PC-3 (cell line): ENCODE measurements at regions not wholly inside any gene's neighbourhood (a gene's known extent, or its start where the extent isn't known, plus 50 kb on each side); places are given as distances from the start of the nearest gene placed in this dataset.

Source experiments
- ATAC-seq: fragments of 200-7000 bp; cut with Tn5 transposase; 2 replicates; pipeline ENCODE4 v1.9.1; 2020; ENCODE audit warnings: mild to moderate bottlenecking, moderate library complexity
- BruUV-seq: library from RNA; stranded (reverse); fragments of 400-500 nt; replicated peaks from 2 replicates; lab custom pipeline; 2021; lab: Mats Ljungman, UMichigan
- CTCF ChIA-PET: fragments of 300-600 bp; sonication (Branson Sonifier 250); formaldehyde crosslinking; loops from one replicate; lab custom pipeline; 2022; ENCODE audit warnings: antibody characterized with exemption; lab: Charles Lee
- POLR2A ChIA-PET: fragments of 300-600 bp; sonication (Branson Sonifier 250); formaldehyde crosslinking; loops from one replicate; lab custom pipeline; 2022; ENCODE audit warnings: antibody characterized with exemption; ENCODE audit not compliant: unreplicated experiment; lab: Charles Lee
- DNase-seq: peaks from one replicate; pipeline ENCODE4 v3.0.0-alpha.2; 2015
- H2AFZ ChIP-seq: fragments of 300-600 bp; sonication (generic); 2 replicates; pipeline ENCODE4 v1.6.0; 2016; ENCODE audit warnings: antibody characterized with exemption, low read length
- H3F3A ChIP-seq: fragments of 300-600 bp; sonication (generic); one replicate; pipeline ENCODE4 v1.6.0; 2017; ENCODE audit warnings: antibody characterized with exemption, low read length, control low read depth, mild to moderate bottlenecking; ENCODE audit not compliant: unreplicated experiment
- H3K27ac ChIP-seq: fragments of 300-600 bp; sonication (generic); 2 replicates; pipeline ENCODE4 v1.5.1; 2016; ENCODE audit warnings: mild to moderate bottlenecking, low read length
- H3K27me3 ChIP-seq: fragments of 300-600 bp; sonication (generic); 2 replicates; pipeline ENCODE4 v1.6.1; 2016; ENCODE audit warnings: low read length, mixed read lengths
- H3K36me3 ChIP-seq: fragments of 300-600 bp; sonication (generic); 2 replicates; pipeline ENCODE4 v1.6.1; 2016; ENCODE audit warnings: low read depth, mixed run types, low read length, mixed read lengths
- H3K4me1 ChIP-seq: fragments of 300-600 bp; sonication (generic); 2 replicates; pipeline ENCODE4 v1.5.1; 2016; ENCODE audit warnings: low read length; ENCODE audit not compliant: insufficient read depth
- H3K4me2 ChIP-seq: fragments of 300-600 bp; sonication (generic); 2 replicates; pipeline ENCODE4 v1.6.0; 2016; ENCODE audit warnings: low read length
- H3K4me3 ChIP-seq: fragments of 300-600 bp; sonication (generic); 2 replicates; pipeline ENCODE4 v1.5.1; 2016; ENCODE audit warnings: mild to moderate bottlenecking, low read length, mixed read lengths
- H3K79me2 ChIP-seq: fragments of 300-600 bp; sonication (generic); 2 replicates; pipeline ENCODE4 v1.6.1; 2017; ENCODE audit warnings: low read length, mixed read lengths
- H3K9ac ChIP-seq: fragments of 300-600 bp; sonication (generic); 2 replicates; pipeline ENCODE4 v1.6.0; 2016; ENCODE audit warnings: mild to moderate bottlenecking, low read length
- H3K9me2 ChIP-seq: fragments of 300-600 bp; sonication (generic); replicated peaks from 2 replicates; pipeline ENCODE4 v1.6.1; 2016; ENCODE audit warnings: mixed run types, low read length, mixed read lengths
- H3K9me3 ChIP-seq: fragments of 300-600 bp; sonication (generic); 2 replicates; pipeline ENCODE4 v1.6.1; 2016; ENCODE audit warnings: low read length, mixed read lengths
- H4K20me1 ChIP-seq: fragments of 300-600 bp; sonication (generic); 2 replicates; pipeline ENCODE4 v1.6.1; 2016; ENCODE audit warnings: low read length, mixed read lengths
- EZH2 ChIP-seq: fragments of 300-600 bp; sonication (generic); IDR thresholded peaks from one replicate; pipeline ENCODE4 v1.6.1; 2017; ENCODE audit warnings: antibody characterized with exemption, mild to moderate bottlenecking, low read length; ENCODE audit not compliant: unreplicated experiment
- EZH2phosphoT487 ChIP-seq: fragments of 300-600 bp; sonication (generic); IDR thresholded peaks from 2 replicates; pipeline ENCODE4 v1.6.1; 2018; ENCODE audit warnings: mild to moderate bottlenecking, antibody characterized with exemption, low read length, borderline replicate concordance
- intact Hi-C: fragments of 100-400 bp; cut with micrococcal nuclease; formaldehyde crosslinking; loops from 2 replicates; pipeline ENCODE4 v1.9.0; 2023
- TF ChIP-seq, protein P1 (sequence below): fragments of 300-600 bp; sonication (generic); conservative IDR thresholded peaks from 2 replicates; pipeline ENCODE4 v1.5.1; 2017; ENCODE audit warnings: antibody characterized with exemption, low read depth, mild to moderate bottlenecking, low read length

DNA sequence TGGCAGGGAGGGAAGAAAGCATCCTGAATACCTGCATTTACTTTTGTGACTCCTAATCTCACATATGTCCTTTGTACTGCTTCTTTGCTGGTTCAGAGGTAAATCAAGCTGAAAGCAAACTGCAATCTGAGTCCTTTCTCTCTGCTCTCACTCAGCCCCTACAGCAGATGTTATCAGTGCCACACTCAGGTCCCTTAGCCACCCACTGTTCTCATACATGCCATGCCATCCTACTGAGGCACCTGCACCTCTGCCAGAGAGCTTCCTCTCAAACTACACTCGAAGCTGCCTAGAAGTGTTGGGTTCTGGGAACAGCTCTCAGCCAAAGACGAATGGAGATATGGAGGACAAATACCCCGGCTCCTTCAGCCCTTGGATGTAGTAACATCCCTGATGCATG, 244.5 kb downstream of the TXNL1 start:
- CTCF ChIA-PET = no interaction called here
- H3K9ac ChIP-seq = no peak overlapping the region
- POLR2A ChIA-PET = no interaction called here

DNA sequence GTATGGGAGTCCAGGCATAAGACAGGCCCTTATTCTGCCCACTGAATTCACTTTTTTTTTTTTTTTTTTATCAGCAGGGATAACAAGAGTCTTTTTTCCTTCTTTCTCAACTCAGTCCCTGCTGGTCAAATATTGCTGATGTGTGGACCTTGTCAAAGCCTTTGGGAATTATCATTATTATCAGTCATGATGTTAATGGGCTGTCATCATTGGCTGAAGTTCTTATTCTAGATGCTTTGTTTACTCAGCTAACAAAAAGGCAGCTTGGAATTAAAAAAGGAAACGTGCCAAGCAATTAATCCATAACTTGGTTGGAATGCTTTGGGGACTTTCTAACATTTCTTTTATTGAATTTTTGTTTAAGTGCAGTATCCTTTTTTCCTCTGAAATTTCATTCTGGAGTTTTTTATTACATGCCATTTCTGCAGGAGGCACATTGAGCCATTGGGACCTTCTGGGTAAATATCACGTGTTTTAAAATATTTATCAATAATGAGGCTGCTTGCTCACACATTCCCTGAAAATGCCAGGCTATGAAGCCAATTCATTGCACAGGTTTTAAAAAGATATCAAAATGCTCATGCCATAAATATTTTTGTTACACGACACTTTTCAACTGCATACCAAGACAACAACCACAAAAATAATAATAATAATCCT, 246.3 kb downstream of the TXNL1 start:
- no peaks in the 10 kb centered on the region for H3K27me3 ChIP-seq
- BruUV-seq = no TSS peak
- ATAC-seq (no peak), DNase-seq (no peak)
- no peak overlapping the region for H3K4me3 ChIP-seq
- no peaks in the 10 kb centered on the region for H3K9me3 ChIP-seq
- no peaks in the 10 kb centered on the region for H3K79me2 ChIP-seq
- no peaks in the 10 kb centered on the region for H3K36me3 ChIP-seq
- ChIA-PET POLR2A (no interaction called here), CTCF (no interaction called here)
- H3K4me1 ChIP-seq = no peaks in the 10 kb centered on the region
- H3K27ac ChIP-seq = no peak overlapping the region
- H4K20me1 ChIP-seq = no peaks in the 10 kb centered on the region
- intact Hi-C loops = no loop called here
- no peaks in the 10 kb centered on the region for H3K9me2 ChIP-seq
- H3F3A ChIP-seq = no peaks in the 10 kb centered on the region
- no peak overlapping the region for H3K9ac ChIP-seq
- no peak overlapping the region for H2AFZ ChIP-seq
- TF ChIP-seq EZH2phosphoT487 = no peak
- TF ChIP-seq, protein P1, sequence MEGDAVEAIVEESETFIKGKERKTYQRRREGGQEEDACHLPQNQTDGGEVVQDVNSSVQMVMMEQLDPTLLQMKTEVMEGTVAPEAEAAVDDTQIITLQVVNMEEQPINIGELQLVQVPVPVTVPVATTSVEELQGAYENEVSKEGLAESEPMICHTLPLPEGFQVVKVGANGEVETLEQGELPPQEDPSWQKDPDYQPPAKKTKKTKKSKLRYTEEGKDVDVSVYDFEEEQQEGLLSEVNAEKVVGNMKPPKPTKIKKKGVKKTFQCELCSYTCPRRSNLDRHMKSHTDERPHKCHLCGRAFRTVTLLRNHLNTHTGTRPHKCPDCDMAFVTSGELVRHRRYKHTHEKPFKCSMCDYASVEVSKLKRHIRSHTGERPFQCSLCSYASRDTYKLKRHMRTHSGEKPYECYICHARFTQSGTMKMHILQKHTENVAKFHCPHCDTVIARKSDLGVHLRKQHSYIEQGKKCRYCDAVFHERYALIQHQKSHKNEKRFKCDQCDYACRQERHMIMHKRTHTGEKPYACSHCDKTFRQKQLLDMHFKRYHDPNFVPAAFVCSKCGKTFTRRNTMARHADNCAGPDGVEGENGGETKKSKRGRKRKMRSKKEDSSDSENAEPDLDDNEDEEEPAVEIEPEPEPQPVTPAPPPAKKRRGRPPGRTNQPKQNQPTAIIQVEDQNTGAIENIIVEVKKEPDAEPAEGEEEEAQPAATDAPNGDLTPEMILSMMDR = no peak
- no peak for TF ChIP-seq EZH2
- H3K4me2 ChIP-seq = no peak overlapping the region

More for the DNA sequence above, 244.5 kb downstream of the TXNL1 start:
- Histone ChIP-seq H3K4me2 (no peak overlapping the region), H3K27me3 (no peaks in the 10 kb centered on the region), H3K4me3 (no peak overlapping the region), H3K4me1 (no peaks in the 10 kb centered on the region), H3K9me3 (no peaks in the 10 kb centered on the region), H2AFZ (no peak overlapping the region), H3K9me2 (no peaks in the 10 kb centered on the region), H3K36me3 (no peaks in the 10 kb centered on the region), H3K79me2 (no peaks in the 10 kb centered on the region), H3K27ac (no peak overlapping the region), H4K20me1 (no peaks in the 10 kb centered on the region), H3F3A (no peaks in the 10 kb centered on the region)
- BruUV-seq = no TSS peak
- no peak for DNase-seq
- ATAC-seq = no peak
- intact Hi-C loops = no loop called here
- no peak for TF ChIP-seq EZH2phosphoT487
- no peak for TF ChIP-seq EZH2

DNA sequence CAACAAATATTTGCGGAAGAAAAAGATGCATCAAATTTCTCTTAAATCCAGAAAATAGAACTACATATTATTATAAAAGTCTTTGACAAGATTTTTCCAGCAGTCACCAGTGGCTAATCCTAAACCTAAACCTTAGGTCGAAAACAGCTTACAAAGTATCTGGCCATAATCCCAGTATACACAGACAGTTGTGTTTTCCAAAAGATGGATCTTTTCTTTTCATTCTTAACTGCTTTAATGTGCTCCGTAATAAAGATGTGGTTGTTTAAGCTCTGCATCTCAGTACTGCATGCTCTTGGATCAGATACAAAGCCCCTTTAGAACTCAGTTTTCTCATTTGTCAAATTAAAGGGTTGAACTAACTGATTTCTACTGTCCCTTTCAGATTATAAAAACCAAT, 247.8 kb downstream of the TXNL1 start:
- ATAC-seq (no peak), DNase-seq (no peak)
- Histone ChIP-seq H2AFZ (no peak overlapping the region), H3K27me3 (no peaks in the 10 kb centered on the region), H3K27ac (no peak overlapping the region), H3K4me2 (no peak overlapping the region), H3K9ac (no peak overlapping the region), H3K79me2 (no peaks in the 10 kb centered on the region), H3F3A (no peaks in the 10 kb centered on the region), H3K4me3 (no peak overlapping the region), H3K4me1 (no peaks in the 10 kb centered on the region), H3K36me3 (no peaks in the 10 kb centered on the region), H3K9me3 (no peaks in the 10 kb centered on the region), H4K20me1 (no peaks in the 10 kb centered on the region), H3K9me2 (no peaks in the 10 kb centered on the region)
- intact Hi-C loops = no loop called here
- BruUV-seq = no TSS peak
- ChIA-PET POLR2A (no interaction called here), CTCF (no interaction called here)
- TF ChIP-seq EZH2 (no peak), EZH2phosphoT487 (no peak)
- TF ChIP-seq, protein P1 = no peak
